ENCODE measurements at regions not wholly inside any gene's neighbourhood (a gene's known extent, or its start where the extent isn't known, plus 50 kb on each side); places are given as distances from the start of the nearest gene placed in this dataset.

GRCh38 chr6:4439159-4439558 is 303.8 kb upstream of the ECI2 start:
- TF ChIP-seq CTCF (IDR thresholded peaks at IDR 0.05) = no peak
- no peaks in the 10 kb centered on the region for H3K9me3 Mint-ChIP-seq (ENCODE audit: unreplicated experiment)
- DNase-seq (ENCODE audit: extremely low spot score, unreplicated experiment) = no peak
- H3K4me3 Mint-ChIP-seq (ENCODE audit: unreplicated experiment) = no peak overlapping the region
- H3K27ac Mint-ChIP-seq (ENCODE audit: unreplicated experiment) = no peak overlapping the region
- no peaks in the 10 kb centered on the region for H3K4me1 Mint-ChIP-seq (ENCODE audit: unreplicated experiment)
- no peaks in the 10 kb centered on the region for H3K27me3 Mint-ChIP-seq (ENCODE audit: unreplicated experiment)
- no peaks in the 10 kb centered on the region for H3K36me3 Mint-ChIP-seq (ENCODE audit: unreplicated experiment)

- DNase-seq (ENCODE audit: extremely low spot score, unreplicated experiment) = no peak
- Mint-ChIP-seq H3K9me3 (ENCODE audit: unreplicated experiment) (no peaks in the 10 kb centered on the region), H3K36me3 (ENCODE audit: unreplicated experiment) (no peaks in the 10 kb centered on the region), H3K4me3 (ENCODE audit: unreplicated experiment) (no peak overlapping the region), H3K4me1 (ENCODE audit: unreplicated experiment) (no peaks in the 10 kb centered on the region), H3K27me3 (ENCODE audit: unreplicated experiment) (no peaks in the 10 kb centered on the region), H3K27ac (ENCODE audit: unreplicated experiment) (no peak overlapping the region)
- no peak for TF ChIP-seq CTCF (IDR thresholded peaks at IDR 0.05)
These were observed 302.0 kb upstream of the ECI2 start for GRCh38 chr6:4437342-4437741.

- H3K36me3 Mint-ChIP-seq (ENCODE audit: unreplicated experiment) = no peaks in the 10 kb centered on the region
- no peak for TF ChIP-seq CTCF (IDR thresholded peaks at IDR 0.05)
- no peaks in the 10 kb centered on the region for H3K27me3 Mint-ChIP-seq (ENCODE audit: unreplicated experiment)
- H3K4me3 Mint-ChIP-seq (ENCODE audit: unreplicated experiment) = no peak overlapping the region
- H3K9me3 Mint-ChIP-seq (ENCODE audit: unreplicated experiment) = no peaks in the 10 kb centered on the region
- no peaks in the 10 kb centered on the region for H3K4me1 Mint-ChIP-seq (ENCODE audit: unreplicated experiment)
- H3K27ac Mint-ChIP-seq (ENCODE audit: unreplicated experiment) = no peak overlapping the region
- no peak for DNase-seq (ENCODE audit: extremely low spot score, unreplicated experiment)
These were observed 300.6 kb upstream of the ECI2 start for GRCh38 chr6:4435981-4436445.

GRCh38 chr6:4434655-4435054 is 299.3 kb upstream of the ECI2 start:
- H3K4me3 Mint-ChIP-seq (ENCODE audit: unreplicated experiment) = no peak overlapping the region
- TF ChIP-seq CTCF (IDR thresholded peaks at IDR 0.05) = no peak
- no peak overlapping the region for H3K27ac Mint-ChIP-seq (ENCODE audit: unreplicated experiment)

GRCh38 chr6:4433199-4433598 is 297.8 kb upstream of the ECI2 start:
- no peak overlapping the region for H3K27ac Mint-ChIP-seq (ENCODE audit: unreplicated experiment)
- H3K36me3 Mint-ChIP-seq (ENCODE audit: unreplicated experiment) = no peaks in the 10 kb centered on the region

More at GRCh38 chr6:4434655-4435054, 299.3 kb upstream of the ECI2 start:
- Mint-ChIP-seq H3K9me3 (ENCODE audit: unreplicated experiment) (peaks cover 1% of the 10 kb centered on the region), H3K27me3 (ENCODE audit: unreplicated experiment) (no peaks in the 10 kb centered on the region), H3K36me3 (ENCODE audit: unreplicated experiment) (no peaks in the 10 kb centered on the region), H3K4me1 (ENCODE audit: unreplicated experiment) (no peaks in the 10 kb centered on the region)
- DNase-seq (ENCODE audit: extremely low spot score, unreplicated experiment) = no peak

More at GRCh38 chr6:4433199-4433598, 297.8 kb upstream of the ECI2 start:
- TF ChIP-seq CTCF (IDR thresholded peaks at IDR 0.05) = no peak
- H3K9me3 Mint-ChIP-seq (ENCODE audit: unreplicated experiment) = peaks cover 4% of the 10 kb centered on the region
- DNase-seq (ENCODE audit: extremely low spot score, unreplicated experiment) = no peak
- H3K4me1 Mint-ChIP-seq (ENCODE audit: unreplicated experiment) = no peaks in the 10 kb centered on the region
- H3K27me3 Mint-ChIP-seq (ENCODE audit: unreplicated experiment) = no peaks in the 10 kb centered on the region
- no peak overlapping the region for H3K4me3 Mint-ChIP-seq (ENCODE audit: unreplicated experiment)
